Endothelial cell of umbilical vein (primary cell): ENCODE measurements at regions not wholly inside any gene's neighbourhood (a gene's known extent, or its start where the extent isn't known, plus 50 kb on each side); places are given as distances from the start of the nearest gene placed in this dataset.

Experiments used
- BruUV-seq: library from RNA; stranded (reverse); fragments of 400-500 nt; replicated peaks from 2 replicates; lab custom pipeline; 2021; lab: Mats Ljungman, UMichigan
- CTCF ChIA-PET: fragments of 300-600, 350-600 bp; sonication (Branson Sonifier 250); formaldehyde crosslinking; loops from one replicate; lab custom pipeline; 2021; ENCODE audit warnings: antibody characterized with exemption, inconsistent platforms; lab: Charles Lee
- POLR2A ChIA-PET: fragments of 300-600, 350-600 bp; sonication (Branson Sonifier 250); formaldehyde crosslinking; loops from one replicate; lab custom pipeline; 2021; ENCODE audit warnings: antibody characterized with exemption, inconsistent platforms; lab: Charles Lee
- DNase-seq: peaks from one replicate; pipeline ENCODE4 v3.0.0-alpha.2; 2011; ENCODE audit warnings: low read depth, low spot score
- FAIRE-seq: peaks from 2 replicates; lab custom pipeline; 2011; peaks lifted over from hg19 to GRCh38; lab: Jason Lieb, UNC
- H2AFZ ChIP-seq: 2 replicates; pipeline ENCODE4 v1.6.0; 2012; ENCODE audit warnings: low read depth, low read length, control low read depth, inconsistent platforms
- H3K27ac ChIP-seq: 2 replicates; pipeline ENCODE4 v1.5.1; 2011; ENCODE audit warnings: low read depth, mild to moderate bottlenecking, control low read depth, low read length, moderate library complexity; ENCODE audit not compliant: insufficient read depth
- H3K27me3 ChIP-seq, 2 experiments: 2 replicates each; pipeline versions ENCODE4 v1.6.0 to v1.6.1; 2011; ENCODE audit warnings: low read length in 2 of 2, mixed read lengths in 1 of 2; ENCODE audit not compliant: control insufficient read depth in 2 of 2, insufficient read depth in 2 of 2
- H3K36me3 ChIP-seq, 2 experiments: 2 replicates in 1 of 2; 3 replicates in 1 of 2; pipeline ENCODE4 v1.5.1; 2011; ENCODE audit warnings: low read length in 2 of 2, mild to moderate bottlenecking in 1 of 2, moderate library complexity in 1 of 2; ENCODE audit not compliant: control insufficient read depth in 2 of 2, insufficient read depth in 2 of 2; ENCODE audit errors: extremely low read depth in 1 of 2
- H3K4me1 ChIP-seq: 3 replicates; pipeline ENCODE4 v1.5.1; 2011; ENCODE audit warnings: mild to moderate bottlenecking, low read length; ENCODE audit not compliant: control insufficient read depth, insufficient read depth; ENCODE audit errors: extremely low read depth
- H3K4me2 ChIP-seq: 2 replicates; pipeline ENCODE4 v1.6.1; 2011; ENCODE audit warnings: low read length, control low read depth, mixed read lengths; ENCODE audit not compliant: insufficient read depth
- H3K4me3 ChIP-seq, 3 experiments: fragments of 200-600 bp in 1 of 3; sonication (generic), shearing (Covaris generic) in 1 of 3; replicated peaks in 1 of 3; 2 replicates each; pipeline ENCODE4 v1.5.1; 2011 to 2016; ENCODE audit warnings: control low read depth in 3 of 3, low read length in 3 of 3, mild to moderate bottlenecking in 2 of 3, inconsistent platforms in 1 of 3, low read depth in 1 of 3, moderate library complexity in 1 of 3; ENCODE audit not compliant: insufficient read depth in 1 of 3
- H3K79me2 ChIP-seq: 2 replicates; pipeline ENCODE4 v1.6.0; 2012; ENCODE audit warnings: low read length, inconsistent platforms; ENCODE audit not compliant: control insufficient read depth, insufficient read depth
- H3K9ac ChIP-seq: replicated peaks from 2 replicates; pipeline ENCODE3; 2011; ENCODE audit warnings: low read length, control low read depth; ENCODE audit not compliant: insufficient read depth; ENCODE audit errors: extremely low read depth
- H3K9me1 ChIP-seq: replicated peaks from 3 replicates; pipeline ENCODE4 v1.6.0; 2011; ENCODE audit warnings: mild to moderate bottlenecking, low read length; ENCODE audit not compliant: control insufficient read depth, insufficient read depth; ENCODE audit errors: extremely low read depth
- H3K9me3 ChIP-seq: replicated peaks from 2 replicates; pipeline ENCODE4 v1.5.1; 2012; ENCODE audit warnings: low read length, inconsistent platforms; ENCODE audit not compliant: control insufficient read depth, insufficient read depth
- H4K20me1 ChIP-seq: replicated peaks from 2 replicates; pipeline ENCODE3; 2011; ENCODE audit warnings: mild to moderate bottlenecking, low read length; ENCODE audit not compliant: control insufficient read depth, insufficient read depth; ENCODE audit errors: extremely low read depth
- CTCF ChIP-seq, 2 donors: IDR thresholded peaks; 1 replicate in 1 of 2; 2 replicates in 1 of 2; pipeline ENCODE4 v1.5.1; 2011; ENCODE audit warnings: low read length in 2 of 2, mild to moderate bottlenecking in 2 of 2, moderate library complexity in 2 of 2, control low read depth in 1 of 2, inconsistent platforms in 1 of 2, low read depth in 1 of 2; ENCODE audit not compliant: insufficient read depth in 1 of 2; ENCODE audit errors: extremely low read depth in 1 of 2
- EZH2 ChIP-seq: IDR thresholded peaks from 2 replicates; pipeline ENCODE4 v1.6.1; 2012; ENCODE audit warnings: borderline replicate concordance, low read depth, mild to moderate bottlenecking, moderate library complexity, low read length, inconsistent platforms; ENCODE audit not compliant: severe bottlenecking
- FOS ChIP-seq: IDR thresholded peaks from 2 replicates; pipeline ENCODE4 v1.6.1; 2011; ENCODE audit warnings: mild to moderate bottlenecking, low read length, moderate library complexity, borderline replicate concordance; ENCODE audit not compliant: insufficient read depth
- GATA2 ChIP-seq: IDR thresholded peaks from 2 replicates; pipeline ENCODE4 v1.7.0; 2011; ENCODE audit warnings: low read depth, mild to moderate bottlenecking, moderate library complexity, mixed read lengths, low read length; ENCODE audit not compliant: insufficient read length, insufficient read depth
- JUN ChIP-seq: IDR thresholded peaks from 2 replicates; pipeline ENCODE4 v1.6.1; 2011; ENCODE audit warnings: borderline replicate concordance, low read depth; ENCODE audit not compliant: insufficient read length, insufficient read depth
- MYC ChIP-seq: IDR thresholded peaks from one replicate; pipeline ENCODE4 v1.6.1; 2011; ENCODE audit warnings: mild to moderate bottlenecking, low read depth, low read length
- POLR2A ChIP-seq: IDR thresholded peaks from 2 replicates; pipeline ENCODE4 v1.6.1; 2012; ENCODE audit warnings: low read depth, mild to moderate bottlenecking, control low read depth, low read length
- POLR2AphosphoS5 ChIP-seq: IDR thresholded peaks from 2 replicates; pipeline ENCODE4 v1.6.1; 2012; ENCODE audit warnings: low read depth, mild to moderate bottlenecking, control low read depth, low read length, moderate library complexity; ENCODE audit not compliant: insufficient read depth
- dilution Hi-C: fragments of 300-500 bp; cut with MboI; formaldehyde crosslinking; loops from one replicate; pipeline ENCODE4 v1.15.0; 2019; ENCODE audit warnings: low sequenced_read_pairs; ENCODE audit not compliant: extremely low pct_ligation_motif_present
- intact Hi-C: fragments of 100-400 bp; cut with micrococcal nuclease; formaldehyde crosslinking; loops from one replicate; pipeline ENCODE4 v1.10.0; 2022
- TF ChIP-seq, protein P1 (sequence below): IDR thresholded peaks from 2 replicates; pipeline ENCODE4 v1.6.1; 2011; ENCODE audit not compliant: insufficient read depth, insufficient read length

GRCh38 chr21:15506086-15506485 is 223.7 kb upstream of the USP25 start:
- no TSS peak for BruUV-seq
- no peaks in the 10 kb centered on the region for H3K36me3 ChIP-seq
- no peaks in the 10 kb centered on the region for H3K79me2 ChIP-seq
- TF ChIP-seq FOS, result no peak
- no peak for TF ChIP-seq POLR2A
- no peak for TF ChIP-seq JUN
- TF ChIP-seq, protein P1, sequence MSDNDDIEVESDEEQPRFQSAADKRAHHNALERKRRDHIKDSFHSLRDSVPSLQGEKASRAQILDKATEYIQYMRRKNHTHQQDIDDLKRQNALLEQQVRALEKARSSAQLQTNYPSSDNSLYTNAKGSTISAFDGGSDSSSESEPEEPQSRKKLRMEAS, result no peak
- no peak for TF ChIP-seq POLR2AphosphoS5
- TF ChIP-seq GATA2, result no peak
- no peak for TF ChIP-seq CTCF (IDR thresholded peaks at IDR 0.05; ENCODE audit: extremely low read depth in 1 of 2, insufficient read depth in 1 of 2, low read depth in 1 of 2, low read length in 2 of 2)
- TF ChIP-seq EZH2, result no peak
- no peak for TF ChIP-seq MYC
- H3K9ac ChIP-seq, result no peak overlapping the region
- H4K20me1 ChIP-seq, result no peaks in the 10 kb centered on the region
- H3K4me1 ChIP-seq, result no peaks in the 10 kb centered on the region
- CTCF ChIA-PET, result no interaction called here
- POLR2A ChIA-PET, result no interaction called here
- H3K4me3 ChIP-seq, result no peak overlapping the region
- no peak for DNase-seq
- H3K27me3 ChIP-seq, result peaks cover 1 to 2% of the 10 kb centered on the region in 2 experiments
- H3K27ac ChIP-seq, result no peak overlapping the region
- intact Hi-C loops (no loop called here), dilution Hi-C loops (no loop called here)
- no peaks in the 10 kb centered on the region for H3K9me3 ChIP-seq
- FAIRE-seq, result no peak
- H2AFZ ChIP-seq, result no peak overlapping the region
- H3K4me2 ChIP-seq, result no peak overlapping the region
- H3K9me1 ChIP-seq, result no peaks in the 10 kb centered on the region
